ENCODE measurements at regions not wholly inside any gene's neighbourhood (a gene's known extent, or its start where the extent isn't known, plus 50 kb on each side); places are given as distances from the start of the nearest gene placed in this dataset.

DNA sequence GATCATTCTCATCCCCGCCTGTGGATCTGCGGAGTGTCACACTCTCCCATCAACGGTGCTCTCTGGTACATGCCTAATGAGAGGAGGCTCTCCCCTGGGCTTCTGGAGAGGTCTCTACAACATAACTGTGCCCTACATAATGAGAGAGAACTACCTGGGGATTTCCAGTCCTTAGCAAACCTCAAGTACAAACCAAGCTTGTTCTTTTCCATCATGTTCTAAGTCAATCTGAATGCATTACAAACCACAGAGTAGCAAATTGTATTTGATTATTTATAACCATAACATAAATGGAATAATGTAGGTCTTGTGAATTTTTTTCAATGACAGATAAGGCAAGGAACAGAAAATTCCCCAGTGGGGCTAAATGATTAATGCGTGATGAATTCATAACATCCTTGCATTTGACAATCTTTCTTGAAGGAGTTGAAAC, 412.4 kb upstream of the NRP1 start:
- TF ChIP-seq, protein P1, sequence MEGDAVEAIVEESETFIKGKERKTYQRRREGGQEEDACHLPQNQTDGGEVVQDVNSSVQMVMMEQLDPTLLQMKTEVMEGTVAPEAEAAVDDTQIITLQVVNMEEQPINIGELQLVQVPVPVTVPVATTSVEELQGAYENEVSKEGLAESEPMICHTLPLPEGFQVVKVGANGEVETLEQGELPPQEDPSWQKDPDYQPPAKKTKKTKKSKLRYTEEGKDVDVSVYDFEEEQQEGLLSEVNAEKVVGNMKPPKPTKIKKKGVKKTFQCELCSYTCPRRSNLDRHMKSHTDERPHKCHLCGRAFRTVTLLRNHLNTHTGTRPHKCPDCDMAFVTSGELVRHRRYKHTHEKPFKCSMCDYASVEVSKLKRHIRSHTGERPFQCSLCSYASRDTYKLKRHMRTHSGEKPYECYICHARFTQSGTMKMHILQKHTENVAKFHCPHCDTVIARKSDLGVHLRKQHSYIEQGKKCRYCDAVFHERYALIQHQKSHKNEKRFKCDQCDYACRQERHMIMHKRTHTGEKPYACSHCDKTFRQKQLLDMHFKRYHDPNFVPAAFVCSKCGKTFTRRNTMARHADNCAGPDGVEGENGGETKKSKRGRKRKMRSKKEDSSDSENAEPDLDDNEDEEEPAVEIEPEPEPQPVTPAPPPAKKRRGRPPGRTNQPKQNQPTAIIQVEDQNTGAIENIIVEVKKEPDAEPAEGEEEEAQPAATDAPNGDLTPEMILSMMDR (IDR thresholded peaks at IDR 0.05; ENCODE audit: unreplicated experiment) = no peak
- H3K27me3 Mint-ChIP-seq (ENCODE audit: low read depth) = no peaks in the 10 kb centered on the region
- no peak overlapping the region for H3K4me3 Mint-ChIP-seq
- H3K9me3 Mint-ChIP-seq = no peaks in the 10 kb centered on the region
- DNase-seq (ENCODE audit: low spot score in 2 of 2, unreplicated experiment in 2 of 2) = no peak
- no peak overlapping the region for H3K27ac Mint-ChIP-seq
- no peaks in the 10 kb centered on the region for H3K36me3 Mint-ChIP-seq
- H3K4me1 Mint-ChIP-seq = peaks cover 2% of the 10 kb centered on the region

- no peak overlapping the region for H3K4me3 Mint-ChIP-seq
- peaks cover 2% of the 10 kb centered on the region for H3K4me1 Mint-ChIP-seq
- no peak for DNase-seq (ENCODE audit: low spot score in 2 of 2, unreplicated experiment in 2 of 2)
- no peaks in the 10 kb centered on the region for H3K36me3 Mint-ChIP-seq
- H3K27me3 Mint-ChIP-seq (ENCODE audit: low read depth) = no peaks in the 10 kb centered on the region
- TF ChIP-seq, protein P1 (IDR thresholded peaks at IDR 0.05; ENCODE audit: unreplicated experiment) = no peak
- H3K27ac Mint-ChIP-seq = no peak overlapping the region
- H3K9me3 Mint-ChIP-seq = peaks cover 4% of the 10 kb centered on the region
These were observed 411.7 kb upstream of the NRP1 start for GRCh38 chr10:33746186-33746585.

DNA sequence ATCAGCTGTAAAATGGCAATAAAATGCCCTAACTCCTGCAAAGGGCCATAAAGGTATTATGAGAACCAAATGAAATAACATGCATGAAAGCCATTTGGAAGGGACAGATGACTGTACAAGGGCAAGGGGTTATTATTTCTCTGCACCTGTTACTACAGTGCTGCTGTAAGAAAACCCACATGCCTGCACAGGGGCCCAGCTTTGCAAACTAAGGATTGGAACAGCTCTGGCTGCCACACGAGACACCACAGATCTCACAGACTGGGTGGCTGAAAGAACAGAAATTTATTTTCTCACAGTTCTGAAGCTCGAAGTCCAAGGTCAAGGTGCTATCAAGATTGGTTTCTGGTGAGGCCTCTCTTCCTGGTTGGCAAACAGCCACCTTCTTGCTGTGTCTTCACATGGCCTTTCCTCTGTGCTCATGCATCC, 409.0 kb upstream of the NRP1 start:
- Mint-ChIP-seq H3K9me3 (peaks cover 11% of the 10 kb centered on the region), H3K36me3 (no peaks in the 10 kb centered on the region), H3K4me3 (no peak overlapping the region), H3K27ac (no peak overlapping the region), H3K4me1 (peaks cover 2% of the 10 kb centered on the region), H3K27me3 (ENCODE audit: low read depth) (no peaks in the 10 kb centered on the region)
- DNase-seq (ENCODE audit: low spot score in 2 of 2, unreplicated experiment in 2 of 2) = no peak
- TF ChIP-seq, protein P1 (IDR thresholded peaks at IDR 0.05; ENCODE audit: unreplicated experiment) = no peak

- TF ChIP-seq, protein P1 (IDR thresholded peaks at IDR 0.05; ENCODE audit: unreplicated experiment) = no peak
- Mint-ChIP-seq H3K27me3 (ENCODE audit: low read depth) (no peaks in the 10 kb centered on the region), H3K27ac (no peak overlapping the region), H3K36me3 (no peaks in the 10 kb centered on the region), H3K9me3 (peaks cover 11% of the 10 kb centered on the region), H3K4me1 (peaks cover 15% of the 10 kb centered on the region), H3K4me3 (no peak overlapping the region)
- no peak for DNase-seq (ENCODE audit: low spot score in 2 of 2, unreplicated experiment in 2 of 2)
These were observed 404.6 kb upstream of the NRP1 start for GRCh38 chr10:33739031-33739430.

- H3K27me3 Mint-ChIP-seq (ENCODE audit: low read depth) = no peaks in the 10 kb centered on the region
- H3K4me1 Mint-ChIP-seq = peaks cover 32% of the 10 kb centered on the region
- DNase-seq (ENCODE audit: low spot score in 2 of 2, unreplicated experiment in 2 of 2) = no peak
- H3K27ac Mint-ChIP-seq = no peak overlapping the region
- H3K36me3 Mint-ChIP-seq = no peaks in the 10 kb centered on the region
- H3K9me3 Mint-ChIP-seq = peaks cover 4% of the 10 kb centered on the region
- TF ChIP-seq, protein P1 (IDR thresholded peaks at IDR 0.05; ENCODE audit: unreplicated experiment) = no peak
- H3K4me3 Mint-ChIP-seq = no peak overlapping the region
These were observed 401.0 kb upstream of the NRP1 start for GRCh38 chr10:33735464-33735923.

Data from mesothelial cell of epicardium (in vitro differentiated cells).